GM12875 (cell line): ENCODE measurements at regions not wholly inside any gene's neighbourhood (a gene's known extent, or its start where the extent isn't known, plus 50 kb on each side); places are given as distances from the start of the nearest gene placed in this dataset.
A peak's percentile ranks its signal among the peaks of the same experiment; 100 is the strongest.

Experiments used
- H3K4me3 ChIP-seq: one replicate; pipeline ENCODE4 v1.5.1; 2011; ENCODE audit warnings: low read depth, low read length, control low read depth
- TF ChIP-seq, protein P1 (sequence below): IDR thresholded peaks from 2 replicates; pipeline ENCODE4 v1.5.1; 2011; ENCODE audit warnings: low read depth, mild to moderate bottlenecking, control low read depth, inconsistent platforms, low read length, moderate library complexity, borderline replicate concordance; ENCODE audit not compliant: insufficient read depth

- TF ChIP-seq, protein P1, sequence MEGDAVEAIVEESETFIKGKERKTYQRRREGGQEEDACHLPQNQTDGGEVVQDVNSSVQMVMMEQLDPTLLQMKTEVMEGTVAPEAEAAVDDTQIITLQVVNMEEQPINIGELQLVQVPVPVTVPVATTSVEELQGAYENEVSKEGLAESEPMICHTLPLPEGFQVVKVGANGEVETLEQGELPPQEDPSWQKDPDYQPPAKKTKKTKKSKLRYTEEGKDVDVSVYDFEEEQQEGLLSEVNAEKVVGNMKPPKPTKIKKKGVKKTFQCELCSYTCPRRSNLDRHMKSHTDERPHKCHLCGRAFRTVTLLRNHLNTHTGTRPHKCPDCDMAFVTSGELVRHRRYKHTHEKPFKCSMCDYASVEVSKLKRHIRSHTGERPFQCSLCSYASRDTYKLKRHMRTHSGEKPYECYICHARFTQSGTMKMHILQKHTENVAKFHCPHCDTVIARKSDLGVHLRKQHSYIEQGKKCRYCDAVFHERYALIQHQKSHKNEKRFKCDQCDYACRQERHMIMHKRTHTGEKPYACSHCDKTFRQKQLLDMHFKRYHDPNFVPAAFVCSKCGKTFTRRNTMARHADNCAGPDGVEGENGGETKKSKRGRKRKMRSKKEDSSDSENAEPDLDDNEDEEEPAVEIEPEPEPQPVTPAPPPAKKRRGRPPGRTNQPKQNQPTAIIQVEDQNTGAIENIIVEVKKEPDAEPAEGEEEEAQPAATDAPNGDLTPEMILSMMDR, result peak; percentile 95
- no peak overlapping the region for H3K4me3 ChIP-seq
Observed at GRCh38 chr6:164927288-164928056, 381.9 kb downstream of the C6orf118 start.

- no peak overlapping the region for H3K4me3 ChIP-seq
- TF ChIP-seq, protein P1, result no peak
Observed at GRCh38 chr6:164926686-164927085, 382.7 kb downstream of the C6orf118 start.

GRCh38 chr6:164925681-164926530 lies 383.5 kb downstream of the C6orf118 start:
- TF ChIP-seq, protein P1, result no peak

GRCh38 chr6:164924674-164925073 lies 384.7 kb downstream of the C6orf118 start:
- TF ChIP-seq, protein P1, result no peak
- no peak overlapping the region for H3K4me3 ChIP-seq

More at GRCh38 chr6:164925681-164926530, 383.5 kb downstream of the C6orf118 start:
- H3K4me3 ChIP-seq, result no peak overlapping the region

- H3K4me3 ChIP-seq, result no peak overlapping the region
- TF ChIP-seq, protein P1, result no peak
Observed at GRCh38 chr6:164917211-164917610, 392.2 kb downstream of the C6orf118 start.

- H3K4me3 ChIP-seq, result no peak overlapping the region
- TF ChIP-seq, protein P1, result no peak
Observed at GRCh38 chr6:164916087-164916486, 393.3 kb downstream of the C6orf118 start.
